ENCODE measurements at regions not wholly inside any gene's neighbourhood (a gene's known extent, or its start where the extent isn't known, plus 50 kb on each side); places are given as distances from the start of the nearest gene placed in this dataset.

DNA sequence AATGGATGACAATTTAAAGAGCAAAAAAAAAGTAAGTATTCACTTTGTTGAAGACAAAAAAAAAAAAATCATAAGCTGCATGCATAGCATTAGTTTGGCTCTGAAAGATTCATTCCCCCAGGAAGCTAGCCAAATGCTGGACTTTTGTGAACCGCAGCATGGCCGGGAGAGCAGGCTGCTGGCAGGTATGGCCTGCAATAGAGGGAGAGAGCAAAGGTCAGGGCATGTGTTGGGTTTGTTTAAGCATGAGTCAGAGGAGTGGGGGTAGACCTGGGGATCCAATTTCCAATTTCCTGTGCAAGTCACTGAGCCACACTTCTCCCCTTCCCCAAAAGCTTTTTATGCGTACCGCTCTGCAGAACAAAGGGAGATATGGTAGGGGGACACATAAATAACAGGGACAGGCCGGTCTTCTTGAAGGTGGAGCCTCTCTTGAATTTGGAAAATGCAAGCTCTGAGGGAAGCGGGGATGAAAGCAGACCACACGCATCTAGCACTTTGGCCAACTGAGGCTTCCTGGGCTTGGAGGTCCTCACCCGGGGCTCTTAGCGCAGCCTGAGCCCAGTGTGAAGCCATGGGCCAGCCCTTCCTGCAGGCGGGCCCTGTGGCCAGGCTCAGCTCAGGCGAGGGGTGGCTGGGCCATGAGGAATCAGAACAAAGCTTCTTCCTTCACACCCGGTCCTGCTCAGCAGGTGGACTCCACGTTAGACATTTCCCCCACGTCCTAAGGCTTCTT, 171.1 kb downstream of the TOMM20 start (continued):
- TF ChIP-seq, protein P1, sequence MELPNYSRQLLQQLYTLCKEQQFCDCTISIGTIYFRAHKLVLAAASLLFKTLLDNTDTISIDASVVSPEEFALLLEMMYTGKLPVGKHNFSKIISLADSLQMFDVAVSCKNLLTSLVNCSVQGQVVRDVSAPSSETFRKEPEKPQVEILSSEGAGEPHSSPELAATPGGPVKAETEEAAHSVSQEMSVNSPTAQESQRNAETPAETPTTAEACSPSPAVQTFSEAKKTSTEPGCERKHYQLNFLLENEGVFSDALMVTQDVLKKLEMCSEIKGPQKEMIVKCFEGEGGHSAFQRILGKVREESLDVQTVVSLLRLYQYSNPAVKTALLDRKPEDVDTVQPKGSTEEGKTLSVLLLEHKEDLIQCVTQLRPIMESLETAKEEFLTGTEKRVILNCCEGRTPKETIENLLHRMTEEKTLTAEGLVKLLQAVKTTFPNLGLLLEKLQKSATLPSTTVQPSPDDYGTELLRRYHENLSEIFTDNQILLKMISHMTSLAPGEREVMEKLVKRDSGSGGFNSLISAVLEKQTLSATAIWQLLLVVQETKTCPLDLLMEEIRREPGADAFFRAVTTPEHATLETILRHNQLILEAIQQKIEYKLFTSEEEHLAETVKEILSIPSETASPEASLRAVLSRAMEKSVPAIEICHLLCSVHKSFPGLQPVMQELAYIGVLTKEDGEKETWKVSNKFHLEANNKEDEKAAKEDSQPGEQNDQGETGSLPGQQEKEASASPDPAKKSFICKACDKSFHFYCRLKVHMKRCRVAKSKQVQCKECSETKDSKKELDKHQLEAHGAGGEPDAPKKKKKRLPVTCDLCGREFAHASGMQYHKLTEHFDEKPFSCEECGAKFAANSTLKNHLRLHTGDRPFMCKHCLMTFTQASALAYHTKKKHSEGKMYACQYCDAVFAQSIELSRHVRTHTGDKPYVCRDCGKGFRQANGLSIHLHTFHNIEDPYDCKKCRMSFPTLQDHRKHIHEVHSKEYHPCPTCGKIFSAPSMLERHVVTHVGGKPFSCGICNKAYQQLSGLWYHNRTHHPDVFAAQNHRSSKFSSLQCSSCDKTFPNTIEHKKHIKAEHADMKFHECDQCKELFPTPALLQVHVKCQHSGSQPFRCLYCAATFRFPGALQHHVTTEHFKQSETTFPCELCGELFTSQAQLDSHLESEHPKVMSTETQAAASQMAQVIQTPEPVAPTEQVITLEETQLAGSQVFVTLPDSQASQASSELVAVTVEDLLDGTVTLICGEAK (IDR thresholded peaks at IDR 0.05): peak; percentile 59
- TF ChIP-seq, protein P1 (CRISPR knock-in tag; IDR thresholded peaks at IDR 0.05): no peak
- TF ChIP-seq, protein P2, sequence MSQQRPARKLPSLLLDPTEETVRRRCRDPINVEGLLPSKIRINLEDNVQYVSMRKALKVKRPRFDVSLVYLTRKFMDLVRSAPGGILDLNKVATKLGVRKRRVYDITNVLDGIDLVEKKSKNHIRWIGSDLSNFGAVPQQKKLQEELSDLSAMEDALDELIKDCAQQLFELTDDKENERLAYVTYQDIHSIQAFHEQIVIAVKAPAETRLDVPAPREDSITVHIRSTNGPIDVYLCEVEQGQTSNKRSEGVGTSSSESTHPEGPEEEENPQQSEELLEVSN (IDR thresholded peaks at IDR 0.05; ENCODE audit: borderline replicate concordance in 1 of 2, extremely low read depth in 1 of 2, insufficient read depth in 1 of 2, insufficient read length in 1 of 2, low read depth in 1 of 2, low read length in 1 of 2, poor library complexity in 1 of 2, severe bottlenecking in 1 of 2): peak; percentile 56 to 70
- TF ChIP-seq HDAC2 (IDR thresholded peaks at IDR 0.05) (peak; percentile 52), TEAD4 (IDR thresholded peaks at IDR 0.05; ENCODE audit: low read length) (peak; percentile 66), TEAD4 (CRISPR knock-in tag; IDR thresholded peaks at IDR 0.05; ENCODE audit: borderline replicate concordance) (no peak), HDAC3 (IDR thresholded peaks at IDR 0.05; ENCODE audit: borderline replicate concordance, partially characterized antibody) (peak; percentile 43), ETV6 (IDR thresholded peaks at IDR 0.05; ENCODE audit: borderline replicate concordance in 1 of 2, low read depth in 2 of 2, low read length in 1 of 2) (0 out of 4 replicates have a peak, but pooled peaks of 1 of the 2 experiments have one; percentile 25), ETV6 (CRISPR knock-in tag; IDR thresholded peaks at IDR 0.05; ENCODE audit: borderline replicate concordance) (no peak), ZNF121 (CRISPR knock-in tag; conservative IDR thresholded peaks at IDR 0.05) (no peak), GTF2E2 (tag; IDR thresholded peaks at IDR 0.05) (peak; percentile 86; the same call in 1 of the 2 replicates), ZNF444 (CRISPR knock-in tag; IDR thresholded peaks at IDR 0.05) (0 out of 2 replicates have a peak, but pooled peaks have one; percentile 7)
- TF ChIP-seq, protein P3, sequence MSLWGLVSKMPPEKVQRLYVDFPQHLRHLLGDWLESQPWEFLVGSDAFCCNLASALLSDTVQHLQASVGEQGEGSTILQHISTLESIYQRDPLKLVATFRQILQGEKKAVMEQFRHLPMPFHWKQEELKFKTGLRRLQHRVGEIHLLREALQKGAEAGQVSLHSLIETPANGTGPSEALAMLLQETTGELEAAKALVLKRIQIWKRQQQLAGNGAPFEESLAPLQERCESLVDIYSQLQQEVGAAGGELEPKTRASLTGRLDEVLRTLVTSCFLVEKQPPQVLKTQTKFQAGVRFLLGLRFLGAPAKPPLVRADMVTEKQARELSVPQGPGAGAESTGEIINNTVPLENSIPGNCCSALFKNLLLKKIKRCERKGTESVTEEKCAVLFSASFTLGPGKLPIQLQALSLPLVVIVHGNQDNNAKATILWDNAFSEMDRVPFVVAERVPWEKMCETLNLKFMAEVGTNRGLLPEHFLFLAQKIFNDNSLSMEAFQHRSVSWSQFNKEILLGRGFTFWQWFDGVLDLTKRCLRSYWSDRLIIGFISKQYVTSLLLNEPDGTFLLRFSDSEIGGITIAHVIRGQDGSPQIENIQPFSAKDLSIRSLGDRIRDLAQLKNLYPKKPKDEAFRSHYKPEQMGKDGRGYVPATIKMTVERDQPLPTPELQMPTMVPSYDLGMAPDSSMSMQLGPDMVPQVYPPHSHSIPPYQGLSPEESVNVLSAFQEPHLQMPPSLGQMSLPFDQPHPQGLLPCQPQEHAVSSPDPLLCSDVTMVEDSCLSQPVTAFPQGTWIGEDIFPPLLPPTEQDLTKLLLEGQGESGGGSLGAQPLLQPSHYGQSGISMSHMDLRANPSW (CRISPR knock-in tag; IDR thresholded peaks at IDR 0.05): no peak

Measured in K562 (cell line).